HG02885 (cell line): ENCODE measurements at regions not wholly inside any gene's neighbourhood (a gene's known extent, or its start where the extent isn't known, plus 50 kb on each side); places are given as distances from the start of the nearest gene placed in this dataset.

Experiments used
- ATAC-seq: cut with Tn5 transposase; IDR thresholded peaks from one replicate; pipeline ENCODE4 v1.9.1; 2021; ENCODE audit warnings: mild to moderate bottlenecking; ENCODE audit not compliant: unreplicated experiment, poor library complexity

DNA sequence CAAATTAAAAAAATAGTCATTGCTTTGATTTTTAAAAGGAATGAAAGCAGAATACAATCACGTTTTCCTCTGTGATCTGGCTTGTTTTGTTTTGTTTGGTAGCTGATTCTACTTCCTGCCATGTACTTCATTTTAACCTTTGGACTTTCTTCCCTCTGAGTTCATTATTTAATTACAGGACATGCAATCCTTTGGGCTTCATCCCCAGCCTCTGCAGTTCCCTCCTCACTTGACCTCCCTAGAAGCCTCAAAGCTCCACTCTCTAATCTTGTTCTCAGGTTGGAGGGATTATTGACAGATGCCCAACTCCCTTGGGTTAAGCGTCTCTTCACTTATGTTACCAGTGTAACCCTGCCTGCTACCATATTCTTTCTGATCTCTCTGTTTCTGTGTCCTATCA lies 967.9 kb upstream of the SEL1L start:
- ATAC-seq: no peak

DNA sequence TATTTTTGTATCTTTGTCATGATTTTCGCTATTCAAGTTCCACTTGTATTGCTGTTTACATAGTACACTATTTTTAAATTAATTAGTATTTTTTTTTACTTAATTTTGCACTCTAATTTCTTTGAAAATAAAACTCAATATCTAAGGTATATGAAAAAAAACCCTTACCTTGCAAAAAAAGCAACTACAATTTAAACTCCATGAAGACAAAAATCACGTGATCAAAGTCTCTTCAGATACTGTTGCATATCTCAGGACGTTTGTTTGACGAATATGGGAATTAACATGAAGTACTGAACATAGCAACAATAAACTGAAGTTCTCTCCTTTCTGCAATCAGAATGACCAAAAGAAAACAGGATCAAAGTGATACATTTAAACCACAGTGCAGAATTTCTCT lies 968.4 kb upstream of the SEL1L start:
- no peak for ATAC-seq

DNA sequence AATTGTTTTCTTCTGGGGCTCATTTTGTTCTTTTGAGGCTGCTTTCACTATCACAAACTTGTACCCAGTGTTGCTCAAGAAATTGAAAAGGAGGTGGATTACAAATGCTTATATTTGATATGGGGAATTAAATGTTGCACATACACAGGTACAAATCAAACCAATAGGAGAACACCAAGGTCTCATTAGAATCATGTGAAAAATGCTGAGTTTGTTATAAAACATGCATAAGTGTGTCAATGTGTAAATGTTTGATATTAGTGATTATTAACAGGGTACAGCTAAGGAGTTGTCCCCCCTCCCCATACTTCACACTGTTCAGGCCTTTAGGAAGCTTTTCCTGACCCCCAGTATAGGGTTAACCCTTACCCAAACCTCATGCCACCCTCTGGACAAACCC lies 971.2 kb upstream of the SEL1L start:
- no peak for ATAC-seq

DNA sequence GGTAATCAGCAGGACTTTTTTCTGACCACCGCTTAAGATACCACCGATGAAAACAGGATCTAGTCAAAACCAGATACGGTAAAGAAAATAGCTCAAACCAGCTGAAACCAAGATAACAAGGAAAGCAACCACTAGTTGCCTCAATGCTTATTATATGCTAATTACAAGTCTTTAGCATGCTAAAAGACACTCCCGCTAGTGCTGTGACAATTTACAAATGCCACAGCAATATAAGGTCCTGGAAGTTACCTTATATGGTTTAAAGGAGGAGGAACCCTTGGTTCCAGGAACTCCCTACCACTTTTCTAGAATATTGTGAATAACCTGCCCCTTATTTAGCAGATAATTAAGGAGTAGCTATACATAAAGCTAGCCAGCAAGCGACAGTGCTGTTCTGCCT lies 976.4 kb upstream of the SEL1L start:
- ATAC-seq: no peak

DNA sequence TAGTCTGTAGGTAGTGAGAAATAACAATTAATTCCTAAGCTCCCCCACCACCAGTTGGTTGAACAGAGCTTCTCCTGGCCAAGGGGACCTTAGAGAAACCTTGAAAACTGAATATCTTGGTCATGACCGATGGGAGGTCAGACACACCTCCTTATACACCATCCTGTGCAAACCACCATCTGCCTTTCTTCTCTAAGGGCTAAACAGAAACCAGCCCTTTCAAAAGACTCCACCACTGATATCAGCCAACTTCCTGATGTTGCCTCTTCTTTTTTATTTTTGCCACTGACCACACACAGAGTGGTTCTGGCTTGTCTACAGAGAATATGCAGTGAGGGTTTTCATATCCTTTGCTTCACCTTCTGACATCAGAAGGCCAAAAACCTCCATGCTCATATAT lies 977.7 kb upstream of the SEL1L start:
- no peak for ATAC-seq

DNA sequence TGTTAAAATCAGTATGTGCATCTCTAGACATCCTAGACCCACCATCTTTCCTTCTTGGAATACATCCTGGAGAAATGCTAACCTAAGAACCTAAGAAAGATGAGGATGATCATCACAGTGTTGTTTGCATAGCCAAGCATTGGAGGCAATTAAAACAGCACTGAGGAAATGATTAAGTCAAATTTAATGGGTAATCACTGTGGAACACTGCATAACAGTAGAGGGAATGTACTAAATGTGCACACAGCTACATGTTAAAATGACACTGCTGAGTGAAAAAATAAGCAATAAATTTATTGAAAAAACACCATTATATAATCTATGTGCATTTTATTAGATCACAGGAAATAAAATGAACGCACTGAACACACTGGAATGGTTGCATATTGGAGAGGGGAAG lies 987.1 kb upstream of the SEL1L start:
- no peak for ATAC-seq

DNA sequence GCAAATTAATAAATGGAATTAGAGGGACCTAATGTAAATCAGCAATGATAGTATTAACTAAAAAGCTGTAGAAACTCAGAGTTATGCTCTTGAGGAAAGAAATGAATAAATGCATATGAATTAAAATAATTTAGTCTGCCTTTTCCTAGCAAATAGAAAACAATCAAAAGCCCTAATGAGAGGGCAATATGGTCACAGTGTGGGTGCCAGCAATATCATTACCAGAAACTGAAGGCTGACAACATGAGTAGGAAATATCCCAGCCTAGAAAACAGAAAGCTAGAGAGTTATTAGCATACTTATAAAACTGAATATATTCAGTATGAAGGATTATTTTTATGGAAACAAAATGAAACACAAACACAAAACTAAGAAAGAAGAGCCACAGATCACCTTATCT lies 987.5 kb upstream of the SEL1L start:
- ATAC-seq: no peak

DNA sequence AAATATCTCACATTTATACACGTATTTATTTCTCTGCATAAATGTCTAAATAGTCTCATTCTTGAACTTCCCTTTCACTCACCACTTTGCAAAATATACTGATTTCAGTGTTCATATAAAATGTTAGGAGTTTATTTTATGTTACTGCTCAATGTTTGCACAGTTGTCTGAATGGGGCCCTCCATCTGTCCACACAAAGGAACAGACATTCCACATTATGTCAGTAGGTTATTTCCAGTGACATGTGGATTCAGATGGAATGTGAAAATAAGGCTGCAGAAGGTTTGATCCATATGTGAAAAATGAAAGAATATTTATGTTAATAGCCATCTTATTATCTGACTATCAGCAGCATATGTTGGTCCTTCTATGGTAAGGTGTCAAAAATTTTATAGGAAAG lies 994.4 kb upstream of the SEL1L start:
- no peak for ATAC-seq

DNA sequence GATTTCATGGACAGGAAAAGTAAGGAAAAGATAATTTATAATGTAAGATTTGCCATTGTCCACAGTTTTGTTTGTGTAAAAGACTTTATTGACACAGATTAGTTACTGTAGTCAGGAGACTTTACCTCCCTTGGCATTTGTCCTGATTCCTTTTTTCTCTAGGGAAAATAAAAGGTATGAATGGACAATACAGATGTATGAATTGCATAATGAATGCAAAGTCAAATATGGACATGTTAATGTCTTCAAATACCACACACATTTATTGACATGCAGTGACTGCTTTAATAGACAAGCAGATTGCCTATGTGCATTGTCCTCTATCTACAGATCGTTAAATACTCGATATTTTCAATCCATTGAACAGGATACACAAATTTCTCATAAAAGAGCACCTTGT lies 999.7 kb upstream of the SEL1L start:
- ATAC-seq: no peak

DNA sequence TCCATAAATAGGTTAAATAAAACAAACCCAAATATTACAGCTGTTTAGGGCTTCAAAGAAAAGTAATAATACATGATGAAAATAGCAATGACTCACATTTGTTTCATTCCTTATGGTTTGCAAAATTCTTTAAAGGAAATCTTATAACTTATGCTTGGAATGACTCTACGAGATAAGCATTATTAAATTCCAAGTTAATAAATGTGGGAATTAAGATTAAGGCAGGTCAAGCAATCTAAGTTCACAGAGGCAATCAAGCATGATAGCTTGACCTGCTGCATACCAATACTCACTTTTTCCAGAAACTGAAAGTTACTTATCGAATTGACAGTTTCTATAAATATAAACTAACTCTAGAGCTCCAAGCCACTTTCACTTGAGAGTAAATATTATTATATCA lies 1002.9 kb upstream of the SEL1L start:
- ATAC-seq: no peak

DNA sequence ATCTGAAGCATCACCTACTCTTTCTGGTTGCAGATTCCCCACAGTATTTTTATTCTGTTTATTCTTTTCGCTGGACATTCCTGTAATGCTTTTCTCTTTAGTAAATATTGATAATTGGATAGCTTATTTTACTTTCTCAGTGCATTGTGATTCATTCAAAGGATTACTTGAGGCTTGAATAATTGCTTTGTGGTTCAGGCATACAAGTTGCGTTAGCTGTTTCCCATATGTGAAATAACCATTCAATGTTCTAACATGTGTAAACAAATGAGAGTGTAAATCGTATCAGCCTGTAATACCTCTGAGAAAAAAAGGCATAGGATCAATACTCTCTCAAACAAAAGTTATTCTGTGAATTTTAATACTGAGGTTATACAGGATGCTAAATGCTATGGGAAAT lies 1004.2 kb upstream of the SEL1L start:
- no peak for ATAC-seq

DNA sequence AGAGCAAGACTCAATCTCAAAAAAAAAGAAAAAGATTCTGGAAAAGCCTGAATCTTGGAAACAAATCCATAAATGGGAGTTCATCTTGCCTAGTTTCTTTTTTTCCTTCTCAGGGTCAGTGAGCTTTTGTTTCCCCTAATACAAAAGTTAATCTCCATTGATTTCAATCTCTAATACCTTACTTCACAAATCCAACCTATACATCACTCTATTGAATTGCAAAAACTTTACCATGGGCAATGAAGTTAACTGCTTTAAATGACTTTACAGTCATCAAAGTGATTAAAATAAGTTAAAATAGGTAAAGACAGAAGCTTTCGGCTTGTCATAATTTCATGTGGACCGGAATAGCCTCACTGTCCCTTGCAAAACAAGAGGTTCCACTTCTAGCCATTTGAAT lies 1012.7 kb upstream of the SEL1L start:
- no peak for ATAC-seq

DNA sequence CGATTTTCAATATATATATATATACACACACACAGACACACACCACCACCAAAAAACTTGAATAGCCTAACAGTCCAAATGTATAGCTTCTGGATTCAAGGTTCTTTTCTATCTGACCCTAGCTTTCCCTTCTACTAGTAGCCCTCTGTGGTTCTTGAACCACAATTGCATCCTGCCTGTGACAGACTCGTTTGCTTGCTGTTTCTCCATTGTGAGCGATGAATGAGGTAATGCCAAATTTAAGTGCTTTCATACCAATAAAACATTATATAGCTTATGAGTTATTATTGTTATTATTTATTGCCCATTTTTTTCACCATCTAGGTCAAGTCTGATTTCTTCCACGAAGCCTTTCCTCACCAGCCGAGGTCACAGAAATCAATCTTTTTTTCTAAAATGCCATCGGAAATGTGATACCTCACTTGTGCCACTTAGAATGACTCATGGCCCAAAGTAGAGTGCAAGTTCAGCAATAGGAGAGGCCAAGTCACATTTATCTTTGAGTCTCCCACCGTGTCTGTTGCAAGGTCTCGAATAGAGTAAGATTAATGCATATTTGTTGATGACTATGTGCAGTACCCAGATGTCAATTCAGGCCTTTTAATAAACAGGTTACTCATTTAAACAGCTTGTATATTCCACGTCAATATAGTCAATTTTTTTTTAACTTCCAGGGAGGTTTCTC lies 1015.8 kb upstream of the SEL1L start:
- ATAC-seq: no peak

DNA sequence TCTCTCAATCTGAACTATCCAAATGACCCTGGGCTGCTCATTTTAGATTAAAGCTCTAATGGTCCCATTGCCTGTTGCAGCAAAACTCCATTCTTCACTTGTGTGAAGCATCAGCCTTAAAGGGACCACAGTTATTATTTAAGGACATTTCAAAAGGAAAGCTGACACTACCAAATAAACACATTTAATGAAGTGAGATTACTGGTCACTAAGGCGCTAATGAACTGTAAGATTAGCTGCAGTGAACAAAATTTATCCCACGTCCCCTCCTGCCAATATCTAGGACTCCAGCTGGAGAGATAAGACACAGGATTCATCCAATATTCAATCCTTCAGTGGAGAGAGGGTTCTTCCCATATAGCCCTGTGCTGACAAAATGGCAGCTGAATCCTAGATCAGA lies 1029.2 kb upstream of the SEL1L start:
- ATAC-seq: no peak

DNA sequence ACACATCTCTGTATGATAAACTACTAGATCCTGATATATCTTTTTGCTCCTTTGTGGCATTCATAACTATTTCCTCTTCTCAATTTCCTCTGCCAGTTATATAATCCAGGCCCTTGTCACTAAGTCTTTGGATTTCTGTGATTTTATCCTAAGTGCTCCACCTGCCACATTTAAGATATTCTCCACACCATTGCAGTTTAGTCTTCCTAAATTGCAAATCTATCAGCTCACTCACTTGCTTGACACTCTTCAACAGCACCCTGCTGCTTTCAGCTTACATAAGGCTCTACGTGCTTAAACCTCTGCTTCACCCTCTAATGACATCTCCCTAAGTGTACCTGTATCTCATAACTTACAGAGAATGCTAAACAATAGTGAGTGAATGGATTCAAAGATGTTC lies 1032.2 kb upstream of the SEL1L start:
- no peak for ATAC-seq

DNA sequence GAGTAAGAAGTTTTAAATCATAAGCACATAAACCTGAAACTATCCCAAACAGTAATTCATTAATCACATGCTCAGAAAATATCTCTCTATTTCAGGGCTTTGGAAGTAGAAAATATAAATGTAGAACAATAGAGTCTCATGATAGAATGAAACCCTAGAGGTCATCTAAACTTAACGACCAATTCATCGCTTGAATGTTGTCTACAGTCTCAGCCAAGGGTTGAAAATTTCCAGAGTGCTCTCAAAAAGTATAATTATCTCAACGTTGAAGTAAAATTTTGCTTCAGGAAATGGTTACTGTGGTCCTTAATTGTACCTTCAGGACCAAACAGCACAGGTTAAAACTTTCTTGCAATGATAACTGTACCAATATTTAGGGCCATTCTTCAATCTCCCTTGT lies 1053.6 kb upstream of the SEL1L start:
- no peak for ATAC-seq

DNA sequence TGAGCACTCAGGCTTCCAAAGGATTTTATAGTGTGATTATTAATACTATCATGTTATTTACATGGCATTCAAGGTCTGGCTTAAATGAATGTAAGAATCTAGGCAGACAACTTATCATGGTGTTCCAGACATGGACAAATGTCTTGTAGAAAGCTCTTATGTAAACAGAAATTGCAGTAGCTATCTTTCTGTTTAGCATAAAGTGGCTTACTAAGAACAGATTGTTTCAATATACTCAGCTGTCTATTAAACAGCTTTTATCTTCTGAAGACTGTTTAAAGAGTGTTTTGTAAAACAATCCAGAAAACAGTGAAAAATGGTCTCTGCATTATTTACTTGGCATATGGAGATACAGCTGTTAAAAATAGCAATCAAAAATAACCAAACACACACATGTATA lies 1061.8 kb upstream of the SEL1L start:
- ATAC-seq: no peak

DNA sequence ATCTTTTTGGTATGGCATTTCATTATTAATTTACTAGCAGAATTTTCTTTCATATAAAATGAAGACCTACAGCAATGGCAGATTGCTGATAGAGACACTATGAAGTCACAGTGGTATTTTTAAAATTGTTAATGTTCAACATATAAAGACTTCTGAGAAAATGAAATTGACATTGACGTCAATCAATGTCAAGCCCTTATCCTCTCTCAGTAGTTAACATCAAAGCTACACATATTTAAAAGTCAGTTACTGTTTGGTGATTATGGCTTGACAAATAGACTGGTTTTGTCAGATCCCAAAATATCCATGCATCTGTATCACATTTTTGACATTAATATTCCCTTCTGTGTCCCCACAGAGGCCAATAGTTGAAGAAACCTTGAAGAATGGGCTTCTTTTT lies 1069.1 kb upstream of the SEL1L start:
- ATAC-seq: no peak

DNA sequence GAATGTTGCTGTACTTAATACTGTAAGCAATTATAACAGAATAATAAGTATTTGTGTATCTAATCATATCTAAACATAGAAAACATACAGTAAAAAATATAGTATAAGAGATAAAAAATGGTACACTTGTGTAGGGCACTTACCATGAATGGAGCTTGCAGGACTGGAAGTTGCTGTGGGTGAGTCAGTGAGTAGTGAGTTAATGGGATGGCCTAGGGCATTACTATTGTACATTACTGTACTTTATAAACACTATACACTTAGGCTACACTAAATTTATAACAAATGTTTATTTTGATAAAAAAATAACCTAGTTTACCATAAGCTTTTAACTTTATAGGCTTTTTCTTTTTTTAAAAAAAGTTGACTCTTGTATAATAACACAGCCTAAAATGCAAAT lies 1071.2 kb upstream of the SEL1L start:
- no peak for ATAC-seq

DNA sequence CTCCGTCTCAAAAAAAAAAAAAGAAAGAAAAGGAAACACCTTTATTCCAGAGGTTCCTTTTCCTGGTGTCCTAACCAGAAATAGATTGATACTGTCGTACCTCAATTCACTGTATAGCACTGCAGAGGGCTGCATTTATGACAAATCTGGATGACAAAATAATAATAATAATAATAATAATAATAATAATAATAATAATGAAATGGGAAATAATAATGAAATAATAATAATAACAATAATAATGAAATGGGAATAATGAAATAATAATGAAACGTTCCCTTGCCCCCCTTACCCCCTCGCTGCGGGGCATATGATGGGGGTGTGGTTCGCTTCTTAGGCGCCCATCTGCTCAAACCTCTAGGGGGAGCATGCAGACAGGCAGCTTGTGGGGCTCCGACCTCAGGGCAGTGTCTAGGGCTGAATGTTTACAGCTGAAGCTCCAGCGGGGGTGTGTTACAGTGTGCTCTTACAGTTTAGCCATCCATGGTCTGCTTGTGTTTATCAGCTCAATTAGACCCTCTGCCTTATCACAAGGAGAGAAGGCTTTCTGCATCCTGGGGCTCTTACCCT lies 1088.3 kb upstream of the SEL1L start:
- ATAC-seq: no peak

DNA sequence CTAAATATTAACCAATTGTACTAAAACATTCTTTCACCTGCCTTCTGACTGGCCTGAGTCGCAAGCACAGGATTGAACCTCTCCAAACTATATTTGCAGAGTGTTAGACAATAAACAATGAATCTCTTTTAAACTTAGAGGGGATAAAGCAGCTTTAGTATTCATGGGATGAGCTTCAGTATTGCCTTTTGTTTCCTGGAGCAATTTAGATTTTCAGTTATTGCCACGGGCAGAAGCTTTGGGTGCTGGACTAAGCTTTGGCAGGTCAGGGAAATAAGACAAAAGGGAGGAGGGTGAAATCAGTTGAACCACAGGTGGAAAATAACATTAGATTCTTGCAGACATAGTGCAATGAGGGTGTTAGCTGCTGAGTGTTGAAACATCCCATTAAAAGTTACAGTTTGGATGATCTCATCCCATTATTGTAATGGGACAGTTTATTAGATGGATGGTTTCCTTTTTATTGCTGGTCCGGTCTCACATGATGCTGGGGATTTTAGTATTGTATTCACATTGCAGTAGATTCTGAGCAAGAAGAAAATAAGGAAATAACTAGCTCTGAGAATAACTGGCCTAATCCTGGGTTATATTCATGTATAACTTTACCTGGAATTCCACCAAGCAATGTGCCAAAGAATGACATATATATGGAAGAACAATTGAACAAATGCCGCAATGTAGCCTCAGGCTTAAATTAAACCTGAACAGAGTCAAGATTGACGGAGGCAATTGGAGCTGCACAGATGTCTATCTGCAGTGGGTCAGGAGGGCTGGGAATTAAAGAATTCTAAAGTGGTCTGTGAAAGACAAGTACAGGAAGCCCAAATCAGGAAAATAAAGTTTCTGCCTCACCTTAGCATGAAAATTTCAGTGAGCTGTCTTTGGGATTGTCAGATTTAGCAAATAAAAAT lies 1092.8 kb upstream of the SEL1L start:
- ATAC-seq: no peak

DNA sequence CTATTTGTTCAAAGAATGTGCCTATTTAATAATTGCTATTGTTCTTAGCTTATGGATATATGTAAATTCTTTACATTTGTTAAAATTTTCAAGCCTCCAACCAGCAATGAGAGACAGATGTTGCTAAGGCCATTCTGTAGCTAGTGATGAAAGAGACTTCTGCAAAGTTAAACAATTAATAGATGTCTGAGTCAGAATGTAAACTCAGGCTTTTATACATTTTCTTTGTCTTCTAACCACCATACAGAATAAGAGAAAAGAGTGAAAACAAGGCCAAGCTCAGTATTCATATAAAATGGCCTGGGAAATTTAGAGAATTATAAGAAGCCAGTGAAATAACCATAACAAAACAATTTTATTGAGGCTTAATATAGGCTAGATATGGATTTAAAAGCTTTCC lies 1102.3 kb upstream of the SEL1L start:
- ATAC-seq: no peak
